ENCODE measurements at regions not wholly inside any gene's neighbourhood (a gene's known extent, or its start where the extent isn't known, plus 50 kb on each side); places are given as distances from the start of the nearest gene placed in this dataset.

GRCh38 chr9:124132671-124133147 lies 121.1 kb downstream of the LHX2 start:
- H3K27ac ChIP-seq (ENCODE audit: low read length): no peak overlapping the region
- no peaks in the 10 kb centered on the region for H3K4me1 Mint-ChIP-seq
- no peak for TF ChIP-seq CTCF (IDR thresholded peaks at IDR 0.05)
- no peaks in the 10 kb centered on the region for H3K9me3 Mint-ChIP-seq
- 98% methylated on average over 10 of the region's 10 CpGs for WGBS (ENCODE audit: insufficient coverage)
- H3K4me3 ChIP-seq (ENCODE audit: low read length): no peak overlapping the region
- H3K36me3 ChIP-seq (ENCODE audit: control insufficient read depth, insufficient read depth, low read length): no peaks in the 10 kb centered on the region
- no peaks in the 10 kb centered on the region for H3K36me3 Mint-ChIP-seq
- DNase-seq (no peak), ATAC-seq (no peak)
- no peak overlapping the region for H3K27ac Mint-ChIP-seq
- H3K27me3 Mint-ChIP-seq (ENCODE audit: low read depth in 2 of 2): no peaks in the 10 kb centered on the region
- no peaks in the 10 kb centered on the region for H3K27me3 ChIP-seq (ENCODE audit: control insufficient read depth, insufficient read depth, low read length)
- no peaks in the 10 kb centered on the region for H3K9me3 ChIP-seq (ENCODE audit: control insufficient read depth, insufficient read depth, low read length)
- H3K4me3 Mint-ChIP-seq: no peak overlapping the region
- intact Hi-C loops (cut with micrococcal nuclease): no loop called here
- no peaks in the 10 kb centered on the region for H3K4me1 ChIP-seq (ENCODE audit: control insufficient read depth, insufficient read depth, low read length)

- Mint-ChIP-seq H3K36me3 (no peaks in the 10 kb centered on the region), H3K27ac (no peak overlapping the region), H3K4me1 (no peaks in the 10 kb centered on the region), H3K9me3 (no peaks in the 10 kb centered on the region), H3K4me3 (no peak overlapping the region), H3K27me3 (ENCODE audit: low read depth in 2 of 2) (no peaks in the 10 kb centered on the region)
- Histone ChIP-seq H3K27ac (ENCODE audit: low read length) (no peak overlapping the region), H3K36me3 (ENCODE audit: control insufficient read depth, insufficient read depth, low read length) (no peaks in the 10 kb centered on the region), H3K27me3 (ENCODE audit: control insufficient read depth, insufficient read depth, low read length) (no peaks in the 10 kb centered on the region), H3K4me1 (ENCODE audit: control insufficient read depth, insufficient read depth, low read length) (no peaks in the 10 kb centered on the region), H3K4me3 (ENCODE audit: low read length) (no peak overlapping the region), H3K9me3 (ENCODE audit: control insufficient read depth, insufficient read depth, low read length) (no peaks in the 10 kb centered on the region)
- TF ChIP-seq CTCF (IDR thresholded peaks at IDR 0.05): peak; percentile 12
- 48% methylated on average over 5 of the region's 6 CpGs for WGBS (ENCODE audit: insufficient coverage)
- ATAC-seq (peak in 1 of 3 donors; percentile 54), DNase-seq (peak in 1 of 2 donors; percentile 13)
- intact Hi-C loops (cut with micrococcal nuclease): no loop called here
These were observed 122.2 kb downstream of the LHX2 start for GRCh38 chr9:124133727-124134126.

GRCh38 chr9:124134526-124134925 lies 123.0 kb downstream of the LHX2 start:
- H3K36me3 ChIP-seq (ENCODE audit: control insufficient read depth, insufficient read depth, low read length): no peaks in the 10 kb centered on the region
- Mint-ChIP-seq H3K27me3 (ENCODE audit: low read depth in 2 of 2) (no peaks in the 10 kb centered on the region), H3K4me1 (no peaks in the 10 kb centered on the region), H3K9me3 (no peaks in the 10 kb centered on the region), H3K27ac (no peak overlapping the region), H3K4me3 (no peak overlapping the region), H3K36me3 (no peaks in the 10 kb centered on the region)
- no peaks in the 10 kb centered on the region for H3K27me3 ChIP-seq (ENCODE audit: control insufficient read depth, insufficient read depth, low read length)
- DNase-seq (no peak), ATAC-seq (no peak)
- no peaks in the 10 kb centered on the region for H3K9me3 ChIP-seq (ENCODE audit: control insufficient read depth, insufficient read depth, low read length)
- H3K4me1 ChIP-seq (ENCODE audit: control insufficient read depth, insufficient read depth, low read length): no peaks in the 10 kb centered on the region
- TF ChIP-seq CTCF (IDR thresholded peaks at IDR 0.05): no peak
- H3K4me3 ChIP-seq (ENCODE audit: low read length): no peak overlapping the region
- H3K27ac ChIP-seq (ENCODE audit: low read length): no peak overlapping the region
- WGBS (ENCODE audit: insufficient coverage): 80% methylated on average over 1 of the region's 3 CpGs
- intact Hi-C loops (cut with micrococcal nuclease): no loop called here

- intact Hi-C loops (cut with micrococcal nuclease): no loop called here
- no peaks in the 10 kb centered on the region for H3K9me3 ChIP-seq (ENCODE audit: control insufficient read depth, insufficient read depth, low read length)
These were observed 121.9 kb upstream of the NEK6 start for GRCh38 chr9:124135813-124136365.

More at GRCh38 chr9:124135813-124136365, 121.9 kb upstream of the NEK6 start:
- no peak overlapping the region for H3K4me3 ChIP-seq (ENCODE audit: low read length)
- no peaks in the 10 kb centered on the region for H3K27me3 ChIP-seq (ENCODE audit: control insufficient read depth, insufficient read depth, low read length)
- H3K36me3 ChIP-seq (ENCODE audit: control insufficient read depth, insufficient read depth, low read length): no peaks in the 10 kb centered on the region
- Mint-ChIP-seq H3K27ac (no peak overlapping the region), H3K4me3 (no peak overlapping the region), H3K27me3 (ENCODE audit: low read depth in 2 of 2) (no peaks in the 10 kb centered on the region), H3K9me3 (no peaks in the 10 kb centered on the region), H3K4me1 (no peaks in the 10 kb centered on the region), H3K36me3 (no peaks in the 10 kb centered on the region)
- 92% methylated on average over 1 of the region's 1 CpG for WGBS (ENCODE audit: insufficient coverage)
- no peak overlapping the region for H3K27ac ChIP-seq (ENCODE audit: low read length)
- no peak for TF ChIP-seq CTCF (IDR thresholded peaks at IDR 0.05)
- ATAC-seq (no peak), DNase-seq (no peak)
- no peaks in the 10 kb centered on the region for H3K4me1 ChIP-seq (ENCODE audit: control insufficient read depth, insufficient read depth, low read length)
